SJSA1 (cell line): ENCODE measurements at regions not wholly inside any gene's neighbourhood (a gene's known extent, or its start where the extent isn't known, plus 50 kb on each side); places are given as distances from the start of the nearest gene placed in this dataset.

Source experiments
- DNase-seq, 2 experiments: peaks; one replicate each; pipeline ENCODE4 v3.0.0-alpha.2; 2015 to 2020; ENCODE audit warnings: low spot score in 2 of 2, low read depth in 1 of 2
- H3K27ac ChIP-seq: fragments of 250-450 bp; sonication (Bioruptor Pico); 2 replicates; pipeline ENCODE4 v1.5.1; 2020; ENCODE audit warnings: mild to moderate bottlenecking, moderate library complexity
- H3K27me3 ChIP-seq: fragments of 250-450 bp; sonication (Bioruptor Pico); replicated peaks from 2 replicates; pipeline ENCODE4 v1.5.1; 2020; ENCODE audit warnings: mild to moderate bottlenecking, moderate library complexity
- H3K36me3 ChIP-seq: fragments of 250-450 bp; sonication (Bioruptor Pico); 2 replicates; pipeline ENCODE4 v1.5.1; 2020; ENCODE audit warnings: mild to moderate bottlenecking
- H3K4me1 ChIP-seq: fragments of 250-450 bp; sonication (Bioruptor Pico); replicated peaks from 2 replicates; pipeline ENCODE4 v1.6.1; 2021; ENCODE audit warnings: mild to moderate bottlenecking
- H3K4me3 ChIP-seq: fragments of 250-450 bp; sonication (Bioruptor Pico); 2 replicates; pipeline ENCODE4 v1.5.1; 2020; ENCODE audit warnings: mild to moderate bottlenecking
- H3K9me3 ChIP-seq: fragments of 250-450 bp; sonication (Bioruptor Pico); replicated peaks from 2 replicates; pipeline ENCODE4 v1.5.1; 2020; ENCODE audit warnings: mild to moderate bottlenecking

- H3K36me3 ChIP-seq = no peaks in the 10 kb centered on the region
- no peak for DNase-seq
Observed at GRCh38 chr22:22997262-22997898, 72.9 kb upstream of the GNAZ start.

GRCh38 chr22:22997988-22998387 lies 72.3 kb upstream of the GNAZ start:
- no peak overlapping the region for H3K27ac ChIP-seq
- no peaks in the 10 kb centered on the region for H3K4me1 ChIP-seq
- no peaks in the 10 kb centered on the region for H3K36me3 ChIP-seq
- DNase-seq = no peak
- H3K9me3 ChIP-seq = no peaks in the 10 kb centered on the region
- H3K4me3 ChIP-seq = no peak overlapping the region
- no peaks in the 10 kb centered on the region for H3K27me3 ChIP-seq

More at GRCh38 chr22:22997262-22997898, 72.9 kb upstream of the GNAZ start:
- Histone ChIP-seq H3K4me1 (no peaks in the 10 kb centered on the region), H3K27me3 (no peaks in the 10 kb centered on the region), H3K27ac (no peak overlapping the region), H3K4me3 (no peak overlapping the region), H3K9me3 (no peaks in the 10 kb centered on the region)

- no peaks in the 10 kb centered on the region for H3K9me3 ChIP-seq
- no peaks in the 10 kb centered on the region for H3K27me3 ChIP-seq
- H3K27ac ChIP-seq = no peak overlapping the region
- no peaks in the 10 kb centered on the region for H3K4me1 ChIP-seq
- H3K36me3 ChIP-seq = no peaks in the 10 kb centered on the region
- no peak for DNase-seq
- H3K4me3 ChIP-seq = no peak overlapping the region
Observed at GRCh38 chr22:22999523-22999922, 70.8 kb upstream of the GNAZ start.

GRCh38 chr22:23000657-23001347 lies 69.5 kb upstream of the GNAZ start:
- Histone ChIP-seq H3K27me3 (no peaks in the 10 kb centered on the region), H3K27ac (no peak overlapping the region)
- DNase-seq = no peak

GRCh38 chr22:23001463-23001862 lies 68.9 kb upstream of the GNAZ start:
- Histone ChIP-seq H3K4me1 (no peaks in the 10 kb centered on the region), H3K9me3 (no peaks in the 10 kb centered on the region), H3K27me3 (no peaks in the 10 kb centered on the region), H3K36me3 (no peaks in the 10 kb centered on the region), H3K27ac (no peak overlapping the region), H3K4me3 (no peak overlapping the region)
- DNase-seq = no peak

More at GRCh38 chr22:23000657-23001347, 69.5 kb upstream of the GNAZ start:
- Histone ChIP-seq H3K36me3 (no peaks in the 10 kb centered on the region), H3K4me1 (no peaks in the 10 kb centered on the region), H3K4me3 (no peak overlapping the region), H3K9me3 (no peaks in the 10 kb centered on the region)

GRCh38 chr22:23002612-23003180 lies 67.6 kb upstream of the GNAZ start:
- Histone ChIP-seq H3K27ac (no peak overlapping the region), H3K36me3 (no peaks in the 10 kb centered on the region), H3K4me3 (no peak overlapping the region), H3K4me1 (no peaks in the 10 kb centered on the region), H3K9me3 (no peaks in the 10 kb centered on the region), H3K27me3 (no peaks in the 10 kb centered on the region)
- DNase-seq = no peak

GRCh38 chr22:23007823-23008222 lies 62.5 kb upstream of the GNAZ start:
- no peak for DNase-seq
- Histone ChIP-seq H3K9me3 (no peaks in the 10 kb centered on the region), H3K36me3 (no peaks in the 10 kb centered on the region), H3K4me3 (no peak overlapping the region), H3K27me3 (no peaks in the 10 kb centered on the region), H3K27ac (no peak overlapping the region), H3K4me1 (no peaks in the 10 kb centered on the region)

GRCh38 chr22:23008896-23009295 lies 61.4 kb upstream of the GNAZ start:
- Histone ChIP-seq H3K9me3 (no peaks in the 10 kb centered on the region), H3K4me1 (no peaks in the 10 kb centered on the region), H3K27ac (no peak overlapping the region), H3K4me3 (no peak overlapping the region), H3K36me3 (no peaks in the 10 kb centered on the region), H3K27me3 (no peaks in the 10 kb centered on the region)
- no peak for DNase-seq
